AG04449 (cell line): ENCODE measurements at regions not wholly inside any gene's neighbourhood (a gene's known extent, or its start where the extent isn't known, plus 50 kb on each side); places are given as distances from the start of the nearest gene placed in this dataset.
"Not testable (repeated sequence)": the region's sequence is repeated elsewhere in the genome, so short reads cannot be mapped to it uniquely, and the experiment has no call there.

Source experiments
- CTCF ChIA-PET: fragments of 350-600 bp; formaldehyde crosslinking; extraction: SDS; loops from one replicate; lab custom pipeline; 2021; ENCODE audit warnings: antibody characterized with exemption; lab: Yijun Ruan, JAX
- POLR2A ChIA-PET: fragments of 400-600, 350-600 bp; formaldehyde crosslinking; extraction: SDS; loops from one replicate; lab custom pipeline; 2020; ENCODE audit warnings: antibody characterized with exemption, inconsistent platforms; lab: Yijun Ruan, JAX
- DNase-seq: peaks from one replicate; pipeline ENCODE4 v3.0.0-alpha.2; 2010; ENCODE audit warnings: low read depth, low spot score
- H3K4me3 ChIP-seq: 2 replicates; pipeline ENCODE4 v1.5.1; 2011; ENCODE audit warnings: low read depth, mild to moderate bottlenecking, control low read depth, low read length
- CTCF ChIP-seq: IDR thresholded peaks from one replicate; pipeline ENCODE4 v1.5.1; 2011; ENCODE audit warnings: mild to moderate bottlenecking, moderate library complexity, low read length, control low read depth, inconsistent platforms; ENCODE audit not compliant: insufficient read depth; ENCODE audit errors: missing control alignments

GRCh38 chr3:138890555-138891187 is 55.9 kb upstream of the PIK3CB start:
- ChIA-PET POLR2A (no interaction called here), CTCF (interaction anchor here (0.7 to 1.4 kb wide), 6 partner anchors 9 to 296 kb away, joined by 3 to 7 read pairs (median 3); no protein-coding TSS in a partner anchor)

GRCh38 chr3:138889792-138890191 is 55.1 kb upstream of the PIK3CB start:
- no peak overlapping the region for H3K4me3 ChIP-seq
- POLR2A ChIA-PET, result no interaction called here
- TF ChIP-seq CTCF, result no peak
- no peak for DNase-seq
- CTCF ChIA-PET, result interaction anchor here (0.7 to 1.9 kb wide), 4 partner anchors 10 to 295 kb away, joined by 3 to 10 read pairs (median 4); no protein-coding TSS in a partner anchor

More at GRCh38 chr3:138890555-138891187, 55.9 kb upstream of the PIK3CB start:
- no peak for TF ChIP-seq CTCF
- DNase-seq, result no peak
- no peak overlapping the region for H3K4me3 ChIP-seq

- no peak overlapping the region for H3K4me3 ChIP-seq
- DNase-seq, result no peak
- ChIA-PET POLR2A (no interaction called here), CTCF (interaction anchor here (1.9 kb wide), 1 partner anchor 27 kb away, joined by 10 read pairs; no protein-coding TSS in a partner anchor)
- TF ChIP-seq CTCF, result no peak
These were observed 53.8 kb upstream of the PIK3CB start for GRCh38 chr3:138888560-138888959.

- POLR2A ChIA-PET, result not testable (repeated sequence)
These were observed 51.4 kb upstream of the PIK3CB start for GRCh38 chr3:138886096-138886495.

More at GRCh38 chr3:138886096-138886495, 51.4 kb upstream of the PIK3CB start:
- not testable (repeated sequence) for H3K4me3 ChIP-seq, DNase-seq
- CTCF ChIA-PET, result interaction anchor here (1.2 to 2.8 kb wide), 2 partner anchors 12 to 30 kb away, joined by 3 to 11 read pairs; no protein-coding TSS in a partner anchor
